IMR-90 (cell line): ENCODE measurements at regions not wholly inside any gene's neighbourhood (a gene's known extent, or its start where the extent isn't known, plus 50 kb on each side); places are given as distances from the start of the nearest gene placed in this dataset.
A peak's percentile ranks its signal among the peaks of the same experiment; 100 is the strongest.

Experiments
- ATAC-seq: fragments of 200-7000 bp; cut with Tn5 transposase; 2 replicates; pipeline ENCODE4 v1.9.1; 2020; ENCODE audit warnings: low read depth, mild to moderate bottlenecking, moderate library complexity
- BruUV-seq: library from RNA; stranded (reverse); fragments of 400-500 nt; replicated peaks from 2 replicates; lab custom pipeline; 2021; lab: Mats Ljungman, UMichigan
- CTCF ChIA-PET: fragments of 300-600 bp; formaldehyde crosslinking; extraction: SDS; loops from one replicate; lab custom pipeline; 2021; ENCODE audit warnings: antibody characterized with exemption; lab: Yijun Ruan, JAX
- POLR2A ChIA-PET: fragments of 300-600 bp; sonication (Branson Sonifier 250); formaldehyde crosslinking; loops from one replicate; lab custom pipeline; 2022; ENCODE audit warnings: antibody characterized with exemption; ENCODE audit not compliant: unreplicated experiment; lab: Charles Lee
- DNase-seq: peaks from one replicate; pipeline ENCODE4 v3.0.0; 2013
- H2AFZ ChIP-seq: replicated peaks from 2 replicates; pipeline ENCODE3; 2013; ENCODE audit warnings: low read length, mild to moderate bottlenecking; ENCODE audit not compliant: poor library complexity
- H2AK5ac ChIP-seq: 2 replicates; pipeline ENCODE4 v1.6.1; 2013; ENCODE audit warnings: low read depth, low read length, inconsistent platforms
- H2AK9ac ChIP-seq: replicated peaks from 2 replicates; pipeline ENCODE3; 2013; ENCODE audit warnings: mild to moderate bottlenecking, low read depth, low read length, moderate library complexity; ENCODE audit not compliant: poor library complexity
- H2BK120ac ChIP-seq: 2 replicates; pipeline ENCODE4 v1.6.1; 2013; ENCODE audit warnings: low read depth, low read length, inconsistent platforms
- H2BK15ac ChIP-seq: 3 replicates; pipeline ENCODE4 v1.6.1; 2013; ENCODE audit warnings: low read depth, low read length, inconsistent platforms
- H2BK20ac ChIP-seq: 2 replicates; pipeline ENCODE4 v1.6.1; 2013; ENCODE audit warnings: low read depth, mild to moderate bottlenecking, inconsistent platforms, low read length, moderate library complexity
- H2BK5ac ChIP-seq: 2 replicates; pipeline ENCODE4 v1.6.1; 2013; ENCODE audit warnings: mild to moderate bottlenecking, low read depth, low read length, inconsistent platforms; ENCODE audit not compliant: poor library complexity, severe bottlenecking
- H3K14ac ChIP-seq: replicated peaks from 2 replicates; pipeline ENCODE4 v1.6.1; 2013; ENCODE audit warnings: low read depth, low read length, inconsistent platforms
- H3K18ac ChIP-seq: 2 replicates; pipeline ENCODE4 v1.6.1; 2013; ENCODE audit warnings: low read depth, low read length, control low read depth
- H3K23ac ChIP-seq: 2 replicates; pipeline ENCODE4 v1.6.1; 2013; ENCODE audit warnings: low read depth, low read length, inconsistent platforms
- H3K27ac ChIP-seq: 2 replicates; pipeline ENCODE4 v1.5.1; 2013; ENCODE audit warnings: mild to moderate bottlenecking, control low read depth, low read length; ENCODE audit not compliant: insufficient read depth
- H3K27me3 ChIP-seq: 2 replicates; pipeline ENCODE4 v1.6.1; 2013; ENCODE audit warnings: low read length; ENCODE audit not compliant: control insufficient read depth, insufficient read depth
- H3K36me3 ChIP-seq: 2 replicates; pipeline ENCODE4 v1.6.1; 2013; ENCODE audit warnings: low read length, mixed read lengths; ENCODE audit not compliant: control insufficient read depth, insufficient read depth
- H3K4ac ChIP-seq: 2 replicates; pipeline ENCODE4 v1.6.1; 2013; ENCODE audit warnings: low read depth, low read length, inconsistent platforms
- H3K4me1 ChIP-seq: 2 replicates; pipeline ENCODE4 v1.6.1; 2013; ENCODE audit warnings: low read length, mixed read lengths; ENCODE audit not compliant: control insufficient read depth, insufficient read depth
- H3K4me2 ChIP-seq: 2 replicates; pipeline ENCODE4 v1.6.1; 2013; ENCODE audit warnings: low read depth, mild to moderate bottlenecking, control low read depth, low read length, moderate library complexity
- H3K4me3 ChIP-seq: 2 replicates; pipeline ENCODE4 v1.5.1; 2013; ENCODE audit warnings: low read depth, mild to moderate bottlenecking, control low read depth, low read length, moderate library complexity; ENCODE audit not compliant: insufficient read depth
- H3K56ac ChIP-seq: 2 replicates; pipeline ENCODE4 v1.6.1; 2013; ENCODE audit warnings: low read length, inconsistent platforms; ENCODE audit not compliant: insufficient read depth; ENCODE audit errors: extremely low read depth
- H3K79me1 ChIP-seq, 2 experiments: 2 replicates each; pipeline ENCODE4 v1.6.1; 2013; ENCODE audit warnings: low read length in 2 of 2, inconsistent platforms in 1 of 2, low read depth in 1 of 2
- H3K9ac ChIP-seq: 2 replicates; pipeline ENCODE4 v1.6.1; 2013; ENCODE audit warnings: low read depth, low read length, control low read depth
- H3K9me1 ChIP-seq: 2 replicates; pipeline ENCODE4 v1.6.1; 2013; ENCODE audit warnings: low read length, inconsistent platforms; ENCODE audit not compliant: insufficient read depth
- H3K9me3 ChIP-seq: 2 replicates; pipeline ENCODE4 v1.6.1; 2013; ENCODE audit warnings: low read length; ENCODE audit not compliant: control insufficient read depth, insufficient read depth
- H4K20me1 ChIP-seq: 2 replicates; pipeline ENCODE4 v1.6.1; 2013; ENCODE audit warnings: low read length, inconsistent platforms; ENCODE audit not compliant: insufficient read depth
- H4K5ac ChIP-seq: 2 replicates; pipeline ENCODE4 v1.6.1; 2013; ENCODE audit warnings: mild to moderate bottlenecking, low read depth, low read length, control low read depth
- H4K8ac ChIP-seq, 2 experiments: 2 replicates each; pipeline ENCODE4 v1.6.1; 2013; ENCODE audit warnings: low read depth in 2 of 2, low read length in 2 of 2, control low read depth in 1 of 2, inconsistent platforms in 1 of 2
- H4K91ac ChIP-seq: 2 replicates; pipeline ENCODE4 v1.6.1; 2013; ENCODE audit warnings: low read depth, low read length, inconsistent platforms; ENCODE audit not compliant: insufficient read depth
- BHLHE40 ChIP-seq: fragments of 150-350 bp; IDR thresholded peaks from 2 replicates; pipeline ENCODE4 v1.6.1; 2016; ENCODE audit warnings: mild to moderate bottlenecking, low read depth, low read length
- CEBPB ChIP-seq: IDR thresholded peaks from 2 replicates; pipeline ENCODE4 v1.6.1; 2012; ENCODE audit warnings: low read depth, low read length, improper control_type of control experiment
- CHD1 ChIP-seq: IDR thresholded peaks from 2 replicates; pipeline ENCODE4 v1.6.1; 2012; ENCODE audit warnings: low read depth, low read length, improper control_type of control experiment
- MAZ ChIP-seq: IDR thresholded peaks from 2 replicates; pipeline ENCODE4 v1.6.1; 2012; ENCODE audit warnings: low read depth, mild to moderate bottlenecking, low read length, improper control_type of control experiment, moderate library complexity, borderline replicate concordance
- MXI1 ChIP-seq: IDR thresholded peaks from 2 replicates; pipeline ENCODE4 v1.6.1; 2012; ENCODE audit warnings: low read depth, mild to moderate bottlenecking, low read length, moderate library complexity, borderline replicate concordance
- NFE2L2 ChIP-seq: fragments of 150-350 bp; IDR thresholded peaks from 2 replicates; pipeline ENCODE4 v1.6.1; 2016; ENCODE audit warnings: low read depth, mild to moderate bottlenecking, low read length
- RFX5 ChIP-seq: IDR thresholded peaks from 2 replicates; pipeline ENCODE4 v1.8.0; 2012; ENCODE audit warnings: low read depth, mild to moderate bottlenecking, low read length, moderate library complexity
- WGBS, 2 experiments: methylation state at CpG; one replicate each; pipeline versions ENCODE4 v1.1.5 to v1.1.7; 2013; ENCODE audit warnings: missing lambda C conversion rate in 2 of 2; ENCODE audit not compliant: insufficient read length in 1 of 2; ENCODE audit errors: extremely low coverage in 2 of 2; 5-methylcytosine and 5-hydroxymethylcytosine counted together
- dilution Hi-C: fragments of 300-500 bp; cut with HindIII; formaldehyde crosslinking; loops from one replicate; pipeline ENCODE4 v1.14.3; 2018; ENCODE audit warnings: low sequenced_read_pairs; ENCODE audit not compliant: unreplicated experiment
- in situ Hi-C: fragments of 300-500 bp; cut with MboI; formaldehyde crosslinking; loops from 3 replicates; pipeline ENCODE4 v1.14.3; 2019; ENCODE audit warnings: low sequenced_read_pairs, inconsistent platforms, mixed read lengths
- intact Hi-C: fragments of 100-400 bp; cut with micrococcal nuclease; formaldehyde crosslinking; loops from 2 replicates; pipeline ENCODE4 v1.10.0; 2022

GRCh38 chr5:110965773-110966581 lies 105.5 kb upstream of the TSLP start:
- Histone ChIP-seq H3K27ac (no peak overlapping the region), H3K9me1 (peaks cover 5% of the 10 kb centered on the region), H2BK120ac (no peak overlapping the region), H2AFZ (no peak overlapping the region), H3K4me1 (peaks cover 6% of the 10 kb centered on the region), H4K8ac (no peak overlapping the region), H2BK20ac (no peak overlapping the region), H3K4ac (no peak overlapping the region), H3K4me3 (no peak overlapping the region), H4K20me1 (no peaks in the 10 kb centered on the region), H4K5ac (no peak overlapping the region), H4K91ac (peak overlapping the region; percentile 14; the same call in 1 of the 2 replicates), H2AK5ac (0 out of 2 replicates have a peak overlapping the region, but pooled peaks have one; percentile 34), H3K56ac (no peak overlapping the region), H3K79me1 (no peaks in the 10 kb centered on the region), H3K9ac (no peak overlapping the region), H3K23ac (no peak overlapping the region), H3K14ac (no peak overlapping the region), H3K9me3 (no peaks in the 10 kb centered on the region), H2BK15ac (peak overlapping the region; percentile 28; the same call in 1 of the 3 replicates), H2BK5ac (no peak overlapping the region), H3K27me3 (no peaks in the 10 kb centered on the region), H3K4me2 (no peak overlapping the region), H2AK9ac (no peak overlapping the region), H3K36me3 (no peaks in the 10 kb centered on the region), H3K18ac (no peak overlapping the region)
- WGBS, 2 experiments: no CpG with 5 or more reads among the region's 3 CpGs
- dilution Hi-C loops: no loop called here
- ChIA-PET POLR2A (no interaction called here), CTCF (no interaction called here)
- DNase-seq: no peak
- no TSS peak for BruUV-seq
- TF ChIP-seq CEBPB: no peak
- TF ChIP-seq MAZ: no peak
- no peak for TF ChIP-seq RFX5
- TF ChIP-seq BHLHE40: no peak
- TF ChIP-seq MXI1: no peak
- TF ChIP-seq NFE2L2: no peak
- no peak for TF ChIP-seq CHD1
- intact Hi-C loops: no loop called here
- in situ Hi-C loops: no loop called here
- ATAC-seq: no peak
